ENCODE measurements at regions not wholly inside any gene's neighbourhood (a gene's known extent, or its start where the extent isn't known, plus 50 kb on each side); places are given as distances from the start of the nearest gene placed in this dataset.
"Not testable (repeated sequence)": the region's sequence is repeated elsewhere in the genome, so short reads cannot be mapped to it uniquely, and the experiment has no call there.

- TF ChIP-seq POLR2A (IDR thresholded peaks at IDR 0.05; ENCODE audit: control extremely low read depth in 1 of 2, low read depth in 2 of 2, low read length in 2 of 2); KDM1A (IDR thresholded peaks at IDR 0.05; ENCODE audit: borderline replicate concordance, low read length); POLR2AphosphoS5 (IDR thresholded peaks at IDR 0.05; ENCODE audit: low read depth, low read length); ZNF274 (IDR thresholded peaks at IDR 0.05; ENCODE audit: borderline replicate concordance, extremely low read depth, low read length); BCL11A (IDR thresholded peaks at IDR 0.05; ENCODE audit: low read depth in 2 of 2, low read length in 2 of 2); CTBP2 (IDR thresholded peaks at IDR 0.05; ENCODE audit: borderline replicate concordance, insufficient read depth, insufficient read length, low read length); SIN3A (conservative IDR thresholded peaks at IDR 0.05 in 1 of 2, IDR thresholded peaks at IDR 0.05 in 1 of 2; ENCODE audit: low read depth in 1 of 2, low read length in 2 of 2); YY1 (IDR thresholded peaks at IDR 0.05; ENCODE audit: low read depth, low read length): not testable (repeated sequence)
- TF ChIP-seq, protein P1, sequence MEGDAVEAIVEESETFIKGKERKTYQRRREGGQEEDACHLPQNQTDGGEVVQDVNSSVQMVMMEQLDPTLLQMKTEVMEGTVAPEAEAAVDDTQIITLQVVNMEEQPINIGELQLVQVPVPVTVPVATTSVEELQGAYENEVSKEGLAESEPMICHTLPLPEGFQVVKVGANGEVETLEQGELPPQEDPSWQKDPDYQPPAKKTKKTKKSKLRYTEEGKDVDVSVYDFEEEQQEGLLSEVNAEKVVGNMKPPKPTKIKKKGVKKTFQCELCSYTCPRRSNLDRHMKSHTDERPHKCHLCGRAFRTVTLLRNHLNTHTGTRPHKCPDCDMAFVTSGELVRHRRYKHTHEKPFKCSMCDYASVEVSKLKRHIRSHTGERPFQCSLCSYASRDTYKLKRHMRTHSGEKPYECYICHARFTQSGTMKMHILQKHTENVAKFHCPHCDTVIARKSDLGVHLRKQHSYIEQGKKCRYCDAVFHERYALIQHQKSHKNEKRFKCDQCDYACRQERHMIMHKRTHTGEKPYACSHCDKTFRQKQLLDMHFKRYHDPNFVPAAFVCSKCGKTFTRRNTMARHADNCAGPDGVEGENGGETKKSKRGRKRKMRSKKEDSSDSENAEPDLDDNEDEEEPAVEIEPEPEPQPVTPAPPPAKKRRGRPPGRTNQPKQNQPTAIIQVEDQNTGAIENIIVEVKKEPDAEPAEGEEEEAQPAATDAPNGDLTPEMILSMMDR (IDR thresholded peaks at IDR 0.05; ENCODE audit: control extremely low read depth in 1 of 3, insufficient read depth in 1 of 3, low read depth in 1 of 3, low read length in 3 of 3): not testable (repeated sequence)
Measured at GRCh38 chr1:174101976-174102375, 57.3 kb upstream of the RABGAP1L start.
